Keratinocyte (primary cell): ENCODE measurements at regions not wholly inside any gene's neighbourhood (a gene's known extent, or its start where the extent isn't known, plus 50 kb on each side); places are given as distances from the start of the nearest gene placed in this dataset.

ENCODE experiments used
- DNase-seq: peaks from one replicate; pipeline ENCODE4 v3.0.0-alpha.2; 2011; ENCODE audit warnings: low read depth, missing footprints, low spot score
- FAIRE-seq: peaks from 2 replicates; lab custom pipeline; 2011; peaks lifted over from hg19 to GRCh38; lab: Jason Lieb, UNC
- H2AFZ ChIP-seq: 2 replicates; pipeline ENCODE4 v1.6.0; 2012; ENCODE audit warnings: low read length, control low read depth, inconsistent platforms; ENCODE audit not compliant: control insufficient read depth
- H3K27ac ChIP-seq: 2 replicates; pipeline ENCODE4 v1.5.1; 2011; ENCODE audit warnings: low read length; ENCODE audit not compliant: control insufficient read depth, insufficient read depth
- H3K27me3 ChIP-seq: 3 replicates; pipeline ENCODE4 v1.6.0; 2011; ENCODE audit warnings: low read length; ENCODE audit not compliant: control insufficient read depth, insufficient read depth; ENCODE audit errors: extremely low read depth
- H3K36me3 ChIP-seq, 2 experiments: 2 replicates in 1 of 2; 3 replicates in 1 of 2; pipeline ENCODE4 v1.5.1; 2011; ENCODE audit warnings: low read length in 2 of 2, mild to moderate bottlenecking in 1 of 2; ENCODE audit not compliant: control insufficient read depth in 2 of 2, insufficient read depth in 2 of 2; ENCODE audit errors: extremely low read depth in 1 of 2
- H3K4me1 ChIP-seq: 3 replicates; pipeline ENCODE4 v1.5.1; 2011; ENCODE audit warnings: low read length; ENCODE audit not compliant: control insufficient read depth, insufficient read depth; ENCODE audit errors: extremely low read depth
- H3K4me2 ChIP-seq: 3 replicates; pipeline ENCODE4 v1.6.0; 2011; ENCODE audit warnings: low read depth, low read length; ENCODE audit not compliant: control insufficient read depth, insufficient read depth; ENCODE audit errors: extremely low read depth
- H3K4me3 ChIP-seq, 3 experiments: fragments of 200-600 bp in 1 of 3; sonication (generic) in 1 of 3; 2 replicates in 2 of 3; 3 replicates in 1 of 3; pipeline ENCODE4 v1.5.1; 2011 to 2016; ENCODE audit warnings: low read length in 3 of 3, mild to moderate bottlenecking in 3 of 3, control low read depth in 2 of 3, inconsistent platforms in 1 of 3, low read depth in 1 of 3, mixed read lengths in 1 of 3, mixed run types in 1 of 3, moderate library complexity in 1 of 3; ENCODE audit not compliant: control insufficient read depth in 2 of 3, insufficient read depth in 2 of 3; ENCODE audit errors: extremely low read depth in 1 of 3
- H3K79me2 ChIP-seq: 2 replicates; pipeline ENCODE4 v1.6.0; 2012; ENCODE audit warnings: low read length; ENCODE audit not compliant: control insufficient read depth, insufficient read depth
- H3K9ac ChIP-seq: 3 replicates; pipeline ENCODE4 v1.6.0; 2011; ENCODE audit warnings: low read length; ENCODE audit not compliant: control insufficient read depth, insufficient read depth; ENCODE audit errors: extremely low read depth
- H3K9me1 ChIP-seq: 3 replicates; pipeline ENCODE4 v1.6.0; 2011; ENCODE audit warnings: low read length; ENCODE audit not compliant: control insufficient read depth, insufficient read depth; ENCODE audit errors: extremely low read depth
- H3K9me3 ChIP-seq: 2 replicates; pipeline ENCODE4 v1.5.1; 2012; ENCODE audit warnings: low read depth, low read length; ENCODE audit not compliant: control insufficient read depth
- H4K20me1 ChIP-seq: 3 replicates; pipeline ENCODE4 v1.6.0; 2011; ENCODE audit warnings: low read length; ENCODE audit not compliant: control insufficient read depth, insufficient read depth; ENCODE audit errors: extremely low read depth
- EZH2 ChIP-seq: IDR thresholded peaks from one replicate; pipeline ENCODE4 v1.6.1; 2012; ENCODE audit warnings: inconsistent platforms, mild to moderate bottlenecking, low read length, moderate library complexity
- dilution Hi-C: fragments of 300-500 bp; cut with MboI; formaldehyde crosslinking; loops from one replicate; pipeline ENCODE4 v1.7.0; 2020; ENCODE audit warnings: low sequenced_read_pairs; ENCODE audit not compliant: extremely low pct_ligation_motif_present
- TF ChIP-seq, protein P1 (sequence below), 3 experiments: IDR thresholded peaks in 1 of 3; conservative IDR thresholded peaks in 1 of 3; optimal IDR thresholded peaks in 1 of 3; 2 replicates in 2 of 3; 3 replicates in 1 of 3; pipeline versions ENCODE3 to v1.5.1; 2011; ENCODE audit warnings: low read length in 3 of 3, mild to moderate bottlenecking in 3 of 3, moderate library complexity in 2 of 3, control low read depth in 1 of 3, inconsistent platforms in 1 of 3; ENCODE audit not compliant: insufficient read depth in 2 of 3; ENCODE audit errors: extremely low read depth in 1 of 3

DNA sequence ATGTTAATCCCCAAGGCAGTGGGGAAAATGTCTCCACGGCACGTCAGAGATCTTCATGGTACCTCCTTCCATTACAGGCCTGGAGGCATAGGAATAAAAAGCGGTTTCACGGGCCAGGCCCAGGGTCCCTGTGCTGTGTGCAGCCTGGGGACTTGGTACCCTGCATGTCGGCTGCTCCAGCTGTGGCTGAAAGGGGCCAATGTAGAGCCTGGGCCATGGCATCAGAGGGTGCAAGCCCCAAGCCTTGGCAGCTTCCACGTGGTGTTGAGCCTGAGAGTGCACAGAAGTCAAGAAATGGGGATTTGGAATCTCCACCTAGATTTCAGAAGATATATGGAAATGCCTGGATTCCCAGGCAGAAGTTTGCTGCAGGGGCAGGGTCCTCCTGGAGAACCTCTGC, 508.9 kb upstream of the COX7C start:
- Histone ChIP-seq H3K9me3 (no peaks in the 10 kb centered on the region), H3K9me1 (no peaks in the 10 kb centered on the region), H2AFZ (no peak overlapping the region), H3K27me3 (no peaks in the 10 kb centered on the region), H3K4me1 (no peaks in the 10 kb centered on the region), H3K79me2 (no peaks in the 10 kb centered on the region), H3K27ac (no peak overlapping the region), H3K4me3 (no peak overlapping the region), H4K20me1 (no peaks in the 10 kb centered on the region), H3K36me3 (no peaks in the 10 kb centered on the region), H3K9ac (no peak overlapping the region), H3K4me2 (no peak overlapping the region)
- TF ChIP-seq, protein P1, sequence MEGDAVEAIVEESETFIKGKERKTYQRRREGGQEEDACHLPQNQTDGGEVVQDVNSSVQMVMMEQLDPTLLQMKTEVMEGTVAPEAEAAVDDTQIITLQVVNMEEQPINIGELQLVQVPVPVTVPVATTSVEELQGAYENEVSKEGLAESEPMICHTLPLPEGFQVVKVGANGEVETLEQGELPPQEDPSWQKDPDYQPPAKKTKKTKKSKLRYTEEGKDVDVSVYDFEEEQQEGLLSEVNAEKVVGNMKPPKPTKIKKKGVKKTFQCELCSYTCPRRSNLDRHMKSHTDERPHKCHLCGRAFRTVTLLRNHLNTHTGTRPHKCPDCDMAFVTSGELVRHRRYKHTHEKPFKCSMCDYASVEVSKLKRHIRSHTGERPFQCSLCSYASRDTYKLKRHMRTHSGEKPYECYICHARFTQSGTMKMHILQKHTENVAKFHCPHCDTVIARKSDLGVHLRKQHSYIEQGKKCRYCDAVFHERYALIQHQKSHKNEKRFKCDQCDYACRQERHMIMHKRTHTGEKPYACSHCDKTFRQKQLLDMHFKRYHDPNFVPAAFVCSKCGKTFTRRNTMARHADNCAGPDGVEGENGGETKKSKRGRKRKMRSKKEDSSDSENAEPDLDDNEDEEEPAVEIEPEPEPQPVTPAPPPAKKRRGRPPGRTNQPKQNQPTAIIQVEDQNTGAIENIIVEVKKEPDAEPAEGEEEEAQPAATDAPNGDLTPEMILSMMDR (optimal IDR thresholded peaks at IDR 0.05 in 1 of 3, IDR thresholded peaks at IDR 0.05 in 1 of 3, conservative IDR thresholded peaks at IDR 0.05 in 1 of 3; ENCODE audit: extremely low read depth in 1 of 3, insufficient read depth in 2 of 3, low read length in 3 of 3) = no peak
- no peak for TF ChIP-seq EZH2
- DNase-seq (no peak), FAIRE-seq (no peak)
- dilution Hi-C loops = no loop called here

DNA sequence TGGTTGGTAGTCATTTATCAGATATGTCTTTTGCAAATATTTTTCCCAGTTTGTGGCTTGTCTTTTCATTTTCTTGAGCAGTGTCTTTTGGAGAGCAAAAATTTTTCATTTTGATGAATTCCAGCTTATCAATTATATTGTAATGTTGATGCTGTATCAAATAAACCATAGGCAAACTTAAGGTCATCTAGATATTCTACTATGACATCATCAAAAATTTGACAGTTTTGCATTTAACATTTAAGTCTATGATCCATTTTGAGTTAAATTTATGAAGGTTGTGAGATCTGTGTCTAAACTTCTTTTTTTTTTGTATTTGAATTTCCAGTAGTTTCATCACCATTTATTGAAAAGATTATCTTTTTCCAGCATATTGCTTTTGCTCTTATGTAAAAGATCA, 505.5 kb upstream of the COX7C start:
- H3K9me1 ChIP-seq = no peaks in the 10 kb centered on the region
- no peaks in the 10 kb centered on the region for H3K36me3 ChIP-seq
- no peaks in the 10 kb centered on the region for H3K79me2 ChIP-seq
- dilution Hi-C loops = no loop called here
- TF ChIP-seq, protein P1 (optimal IDR thresholded peaks at IDR 0.05 in 1 of 3, IDR thresholded peaks at IDR 0.05 in 1 of 3, conservative IDR thresholded peaks at IDR 0.05 in 1 of 3; ENCODE audit: extremely low read depth in 1 of 3, insufficient read depth in 2 of 3, low read length in 3 of 3) = no peak
- no peak for TF ChIP-seq EZH2
- peaks cover 2% of the 10 kb centered on the region for H3K9me3 ChIP-seq
- no peak overlapping the region for H3K4me2 ChIP-seq
- H3K27me3 ChIP-seq = no peaks in the 10 kb centered on the region
- no peaks in the 10 kb centered on the region for H3K4me1 ChIP-seq
- H3K9ac ChIP-seq = no peak overlapping the region
- H4K20me1 ChIP-seq = no peaks in the 10 kb centered on the region
- H3K4me3 ChIP-seq = no peak overlapping the region
- no peak overlapping the region for H3K27ac ChIP-seq
- H2AFZ ChIP-seq = no peak overlapping the region
- no peak for DNase-seq
- no peak for FAIRE-seq
